Psoas muscle (tissue), 7 donors: ENCODE measurements at regions not wholly inside any gene's neighbourhood (a gene's known extent, or its start where the extent isn't known, plus 50 kb on each side); places are given as distances from the start of the nearest gene placed in this dataset.

ENCODE experiments used
- ATAC-seq, 4 donors: fragments of 200-7000 bp; cut with Tn5 transposase; one replicate each; pipeline ENCODE4 v1.9.1; 2020; ENCODE audit warnings: moderate library complexity in 3 of 4, mild to moderate bottlenecking in 2 of 4
- DNase-seq, 2 donors: peaks; one replicate each; pipeline ENCODE4 v3.0.0-alpha.2; 2020
- H3K27ac ChIP-seq: fragments of 200-600 bp; one replicate; pipeline ENCODE4 v1.8.0; 2022
- H3K27me3 ChIP-seq, 3 donors: fragments of 200-600 bp in 1 of 3; one replicate each; pipeline versions ENCODE4 v1.6.1 to v1.8.0; 2013 to 2022; ENCODE audit warnings: low read length in 2 of 3, mild to moderate bottlenecking in 2 of 3, moderate library complexity in 1 of 3; ENCODE audit not compliant: insufficient read depth in 3 of 3
- H3K36me3 ChIP-seq, 2 donors: fragments of 200-600 bp in 1 of 2; one replicate each; pipeline versions ENCODE4 v1.6.1 to v1.8.0; 2013 to 2022; ENCODE audit warnings: low read depth in 1 of 2, mild to moderate bottlenecking in 1 of 2, moderate library complexity in 1 of 2; ENCODE audit not compliant: insufficient read depth in 1 of 2
- H3K4me1 ChIP-seq: fragments of 200-600 bp; one replicate; pipeline ENCODE4 v1.8.0; 2022
- H3K4me3 ChIP-seq: fragments of 200-600 bp; one replicate; pipeline ENCODE4 v1.8.0; 2022; ENCODE audit warnings: mild to moderate bottlenecking
- H3K9me3 ChIP-seq: fragments of 200-600 bp; one replicate; pipeline ENCODE4 v1.8.0; 2022
- WGBS, 3 donors: extraction: QIAGEN DNeasy Blood & Tissue Kit; methylation state at CpG; one replicate each; pipeline versions ENCODE4 v1.1.6 to v1.1.7; 2013; 5-methylcytosine and 5-hydroxymethylcytosine counted together
- intact Hi-C, 2 donors: fragments of 100-400 bp; cut with DNase I; formaldehyde crosslinking; loops; one replicate each; pipeline versions ENCODE4 v1.11.0 to v1.14.2; 2022
- TF ChIP-seq, protein P1 (sequence below): fragments of 200-600 bp; IDR thresholded peaks from one replicate; pipeline ENCODE4 v1.8.0; 2022; ENCODE audit warnings: antibody characterized with exemption
- donor health status: healthy with polysubstance abuse.
- donor health status: DM: no; HTN: no; CAD: no; lungs with moderate emphysema.
- donor health status: Bipolar disorder and iron deficiency.
- donor health status: healthy.
- donor health status: DM: yes; HTN: yes; CAD: no.
- donor health status: DM: no; HTN: no; CAD: no.
- donor health status: DM: yes; HTN: yes; CAD: no.

DNA sequence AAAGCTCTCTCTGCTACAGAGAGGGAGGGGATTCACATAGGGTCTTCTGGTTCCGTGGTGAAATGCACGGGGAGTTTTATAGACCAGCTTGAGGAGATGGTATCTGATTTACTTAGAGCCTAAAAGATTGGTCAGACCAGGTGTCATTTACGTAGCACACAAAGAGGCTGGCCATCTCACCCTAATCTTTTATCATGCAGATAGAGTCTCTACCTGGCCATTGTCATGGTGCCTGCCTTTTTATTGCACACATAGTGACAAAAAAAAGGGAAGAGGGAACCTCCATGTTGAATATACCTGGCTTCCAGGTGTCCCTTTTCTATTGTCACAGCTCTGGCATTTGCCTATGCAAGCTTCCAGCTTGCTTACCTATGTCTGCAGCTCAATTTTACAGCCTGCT lies 1456.1 kb downstream of the GATA3 start:
- Histone ChIP-seq H3K4me3 (no peak overlapping the region), H3K9me3 (no peaks in the 10 kb centered on the region), H3K27ac (no peak overlapping the region), H3K36me3 (no peaks in the 10 kb centered on the region), H3K4me1 (no peaks in the 10 kb centered on the region), H3K27me3 (no peaks in the 10 kb centered on the region)
- intact Hi-C loops, result no loop called here
- 61 to 64% (median 62%) methylated on average over 3 of the region's 3 CpGs for WGBS, 3 donors
- DNase-seq (no peak), ATAC-seq (no peak)
- TF ChIP-seq, protein P1, sequence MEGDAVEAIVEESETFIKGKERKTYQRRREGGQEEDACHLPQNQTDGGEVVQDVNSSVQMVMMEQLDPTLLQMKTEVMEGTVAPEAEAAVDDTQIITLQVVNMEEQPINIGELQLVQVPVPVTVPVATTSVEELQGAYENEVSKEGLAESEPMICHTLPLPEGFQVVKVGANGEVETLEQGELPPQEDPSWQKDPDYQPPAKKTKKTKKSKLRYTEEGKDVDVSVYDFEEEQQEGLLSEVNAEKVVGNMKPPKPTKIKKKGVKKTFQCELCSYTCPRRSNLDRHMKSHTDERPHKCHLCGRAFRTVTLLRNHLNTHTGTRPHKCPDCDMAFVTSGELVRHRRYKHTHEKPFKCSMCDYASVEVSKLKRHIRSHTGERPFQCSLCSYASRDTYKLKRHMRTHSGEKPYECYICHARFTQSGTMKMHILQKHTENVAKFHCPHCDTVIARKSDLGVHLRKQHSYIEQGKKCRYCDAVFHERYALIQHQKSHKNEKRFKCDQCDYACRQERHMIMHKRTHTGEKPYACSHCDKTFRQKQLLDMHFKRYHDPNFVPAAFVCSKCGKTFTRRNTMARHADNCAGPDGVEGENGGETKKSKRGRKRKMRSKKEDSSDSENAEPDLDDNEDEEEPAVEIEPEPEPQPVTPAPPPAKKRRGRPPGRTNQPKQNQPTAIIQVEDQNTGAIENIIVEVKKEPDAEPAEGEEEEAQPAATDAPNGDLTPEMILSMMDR, result no peak

DNA sequence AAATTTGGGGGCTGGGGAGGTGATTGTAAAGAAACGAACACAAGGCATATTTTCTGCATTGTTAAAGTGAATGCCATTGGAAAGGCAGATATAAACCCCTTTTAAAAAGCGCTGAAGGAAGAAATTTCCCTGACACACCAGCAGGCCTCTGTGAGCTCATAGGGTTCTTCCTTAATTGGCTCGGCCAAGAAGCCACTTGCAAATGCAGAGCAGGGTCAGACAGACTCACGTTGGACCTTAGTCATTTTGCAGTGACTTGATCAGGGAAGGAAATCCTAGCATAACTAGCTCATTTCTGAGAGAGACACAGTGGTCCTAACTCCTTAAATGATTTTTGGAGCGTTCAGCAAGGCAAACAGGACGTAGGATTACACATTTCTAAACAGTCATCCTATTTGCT lies 1461.4 kb downstream of the GATA3 start:
- Histone ChIP-seq H3K36me3 (no peaks in the 10 kb centered on the region), H3K4me1 (no peaks in the 10 kb centered on the region), H3K9me3 (no peaks in the 10 kb centered on the region), H3K4me3 (no peak overlapping the region), H3K27me3 (no peaks in the 10 kb centered on the region), H3K27ac (no peak overlapping the region)
- 43 to 51% (median 44%) methylated on average over 6 of the region's 6 CpGs for whole genome bisulfite sequencing, 3 donors
- intact Hi-C loops, result no loop called here
- ATAC-seq, result no peak
- no peak for DNase-seq
- TF ChIP-seq, protein P1, result no peak

DNA sequence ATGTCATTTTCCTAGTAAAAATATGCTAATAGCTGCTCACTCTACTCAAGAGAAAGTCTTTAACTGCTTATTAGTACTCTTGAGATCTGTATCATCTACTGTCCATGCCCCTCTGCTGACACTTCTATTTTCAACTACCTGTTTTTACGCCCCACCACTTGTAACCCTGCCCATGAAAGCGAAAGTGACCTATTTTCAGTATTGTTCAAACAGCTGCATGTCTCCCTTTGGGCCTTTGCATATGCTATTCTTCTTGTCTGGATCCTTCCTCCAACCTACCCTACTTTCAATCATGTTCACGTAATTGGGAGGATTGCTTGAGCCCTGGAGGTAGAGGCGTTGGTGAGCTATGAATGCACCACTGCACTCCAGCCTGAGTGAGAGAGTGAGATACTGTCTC lies 1481.3 kb downstream of the GATA3 start:
- WGBS, 3 donors, result 76 to 90% (median 87%) methylated on average over 4 of the region's 4 CpGs
- Histone ChIP-seq H3K36me3 (no peaks in the 10 kb centered on the region), H3K27me3 (no peaks in the 10 kb centered on the region), H3K4me1 (no peaks in the 10 kb centered on the region), H3K4me3 (no peak overlapping the region), H3K9me3 (no peaks in the 10 kb centered on the region), H3K27ac (no peak overlapping the region)
- DNase-seq (no peak), ATAC-seq (no peak)
- TF ChIP-seq, protein P1, result no peak
- intact Hi-C loops, result no loop called here

DNA sequence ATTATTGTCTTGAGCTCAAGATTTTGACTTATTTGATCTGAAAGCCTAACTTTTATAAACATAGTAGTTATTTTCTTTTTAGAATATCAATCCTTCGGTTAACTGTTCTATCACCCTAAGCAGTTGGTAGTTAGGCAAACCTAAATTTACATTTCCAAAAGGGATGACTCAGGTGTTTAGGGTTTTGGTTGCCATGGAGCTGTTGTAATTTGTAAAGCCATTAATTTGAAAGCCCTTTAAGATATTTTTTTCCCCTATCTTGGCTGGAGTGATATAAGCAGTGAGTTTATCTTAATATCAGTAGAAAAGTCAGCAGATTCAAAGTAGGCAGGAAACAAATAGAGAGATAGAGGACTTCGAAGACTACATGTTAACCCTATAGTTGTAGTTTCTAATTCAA lies 1472.6 kb upstream of the CELF2 start:
- TF ChIP-seq, protein P1, result no peak
- DNase-seq (no peak), ATAC-seq (no peak)
- no peaks in the 10 kb centered on the region for H3K4me1 ChIP-seq
- no peaks in the 10 kb centered on the region for H3K36me3 ChIP-seq
- no peak overlapping the region for H3K4me3 ChIP-seq
- 40 to 45% (median 44%) methylated on average over 2 of the region's 2 CpGs for WGBS, 3 donors
- H3K27me3 ChIP-seq, result no peaks in the 10 kb centered on the region
- no peak overlapping the region for H3K27ac ChIP-seq
- intact Hi-C loops, result no loop called here
- H3K9me3 ChIP-seq, result no peaks in the 10 kb centered on the region
